Upper lobe of left lung (tissue), 6 donors: ENCODE measurements at regions not wholly inside any gene's neighbourhood (a gene's known extent, or its start where the extent isn't known, plus 50 kb on each side); places are given as distances from the start of the nearest gene placed in this dataset.

Source experiments
- ATAC-seq, 2 donors: fragments of 200-7000 bp; cut with Tn5 transposase; one replicate each; pipeline ENCODE4 v1.9.1; 2022; ENCODE audit warnings: mild to moderate bottlenecking in 2 of 2, moderate library complexity in 2 of 2; ENCODE audit not compliant: low FRiP score in 2 of 2
- DNase-seq, 2 donors: peaks; one replicate each; pipeline ENCODE4 v3.0.0-alpha.2; 2019 to 2020
- H3K27ac ChIP-seq, 4 donors: fragments of 200-600 bp; sonication (generic); one replicate each; pipeline ENCODE4 v1.5.1; 2016 to 2019
- H3K27me3 ChIP-seq, 4 donors: fragments of 200-600 bp; sonication (generic); one replicate each; pipeline ENCODE4 v1.5.1; 2017 to 2019
- H3K36me3 ChIP-seq, 4 donors: fragments of 200-600 bp; sonication (generic); one replicate each; pipeline ENCODE4 v1.5.1; 2016 to 2019
- H3K4me1 ChIP-seq, 4 donors: fragments of 200-600 bp; sonication (generic); one replicate each; pipeline ENCODE4 v1.5.1; 2018 to 2019
- H3K4me3 ChIP-seq, 4 donors: fragments of 200-600 bp; sonication (generic); one replicate each; pipeline ENCODE4 v1.5.1; 2017 to 2019; ENCODE audit warnings: mild to moderate bottlenecking in 2 of 4, moderate library complexity in 1 of 4
- H3K9me3 ChIP-seq, 4 donors: fragments of 200-600 bp; sonication (generic); one replicate each; pipeline ENCODE4 v1.5.1; 2018 to 2019
- CTCF ChIP-seq, 6 experiments: fragments of 450-650 bp in 4 of 6; fragments of 200-600 bp in 2 of 6; sonication (generic) in 2 of 6; IDR thresholded peaks; one replicate each; pipeline ENCODE4 v1.5.1; 2016 to 2019; ENCODE audit warnings: antibody characterized with exemption in 6 of 6
- EP300 ChIP-seq, 4 donors: sonication (generic); formaldehyde crosslinking; IDR thresholded peaks; one replicate each; pipeline ENCODE4 v1.5.1; 2017; ENCODE audit warnings: antibody characterized with exemption in 4 of 4, control low read depth in 2 of 4
- POLR2A ChIP-seq, 4 donors: fragments of 450-650 bp; IDR thresholded peaks; one replicate each; pipeline ENCODE4 v1.5.1; 2016 to 2017; ENCODE audit warnings: antibody characterized with exemption in 4 of 4, mild to moderate bottlenecking in 2 of 4
- POLR2AphosphoS5 ChIP-seq, 2 donors: sonication (generic); formaldehyde crosslinking; IDR thresholded peaks; one replicate each; pipeline ENCODE4 v1.5.1; 2017; ENCODE audit warnings: antibody characterized with exemption in 2 of 2
- WGBS, 2 donors: methylation state at CpG; one replicate each; pipeline ENCODE4 v1.1.5; 2017 to 2018; 5-methylcytosine and 5-hydroxymethylcytosine counted together
- donor health status: DM: no; HTN: no; CAD: no; lungs with moderate emphysema.
- donor health status: DM: no; HTN: yes; CAD: no; lungs with severe emphysema.

GRCh38 chr14:42424501-42424900 is 817.8 kb downstream of the LRFN5 start:
- no peak for TF ChIP-seq CTCF (IDR thresholded peaks at IDR 0.05)
- TF ChIP-seq POLR2AphosphoS5 (IDR thresholded peaks at IDR 0.05): no peak
- no peak for TF ChIP-seq EP300 (IDR thresholded peaks at IDR 0.05)
- TF ChIP-seq POLR2A (IDR thresholded peaks at IDR 0.05): no peak
- no peak for ATAC-seq
- no peak for DNase-seq

DNA sequence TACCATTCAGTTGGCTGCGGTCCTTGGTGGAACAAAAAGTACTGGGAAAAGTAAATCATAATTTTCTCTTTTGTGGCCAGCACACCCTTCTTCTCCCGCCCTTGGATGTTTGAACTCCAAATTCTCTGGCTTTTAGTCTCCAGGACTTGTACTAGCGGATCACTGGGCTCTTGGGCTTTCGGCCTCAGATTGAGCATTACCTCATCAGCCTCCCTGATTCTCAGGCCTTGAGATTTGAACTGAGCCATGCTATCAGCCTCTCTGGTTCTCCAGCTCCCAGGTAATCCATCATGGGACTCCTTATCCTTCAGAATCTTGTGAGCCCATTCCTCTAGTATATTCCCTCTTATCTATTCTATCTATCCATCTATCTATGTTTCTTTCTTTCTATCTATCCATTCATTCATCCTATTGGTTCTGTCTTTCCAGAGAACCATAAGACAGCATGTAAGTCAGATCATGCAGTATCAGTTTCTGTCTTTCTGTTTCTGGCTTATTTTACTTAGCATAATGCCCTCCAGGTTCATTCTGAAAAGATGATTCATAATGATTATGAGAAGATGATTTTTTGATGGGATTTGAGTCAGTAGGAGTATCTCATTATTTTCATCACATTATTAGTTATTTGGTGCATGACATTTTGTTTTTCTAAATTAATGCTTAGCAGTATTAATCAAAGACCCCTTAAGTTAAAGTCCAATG is 814.9 kb downstream of the LRFN5 start:
- ATAC-seq: no peak
- Histone ChIP-seq H3K4me3 (no peak overlapping the region), H3K4me1 (no peaks in the 10 kb centered on the region), H3K9me3 (no peaks in the 10 kb centered on the region), H3K27me3 (no peaks in the 10 kb centered on the region), H3K36me3 (no peaks in the 10 kb centered on the region), H3K27ac (no peak overlapping the region)
- no peak for TF ChIP-seq POLR2A (IDR thresholded peaks at IDR 0.05)
- TF ChIP-seq POLR2AphosphoS5 (IDR thresholded peaks at IDR 0.05): no peak
- no peak for TF ChIP-seq CTCF (IDR thresholded peaks at IDR 0.05)
- no peak for TF ChIP-seq EP300 (IDR thresholded peaks at IDR 0.05)
- DNase-seq: no peak
- 86 to 93% methylated on average over 4 of the region's 4 CpGs for WGBS, 2 donors

More at GRCh38 chr14:42424501-42424900, 817.8 kb downstream of the LRFN5 start:
- Histone ChIP-seq H3K27ac (no peak overlapping the region), H3K9me3 (no peaks in the 10 kb centered on the region), H3K27me3 (no peaks in the 10 kb centered on the region), H3K36me3 (no peaks in the 10 kb centered on the region), H3K4me3 (no peak overlapping the region), H3K4me1 (no peaks in the 10 kb centered on the region)

GRCh38 chr14:42420071-42420470 is 813.4 kb downstream of the LRFN5 start:
- no peak overlapping the region for H3K4me3 ChIP-seq
- DNase-seq: no peak
- H3K27me3 ChIP-seq: no peaks in the 10 kb centered on the region
- no peaks in the 10 kb centered on the region for H3K4me1 ChIP-seq
- ATAC-seq: no peak
- H3K36me3 ChIP-seq: no peaks in the 10 kb centered on the region
- WGBS, 2 donors: 88 to 92% methylated on average over 1 of the region's 1 CpG
- no peak overlapping the region for H3K27ac ChIP-seq
- TF ChIP-seq POLR2AphosphoS5 (IDR thresholded peaks at IDR 0.05) (no peak), EP300 (IDR thresholded peaks at IDR 0.05) (no peak), POLR2A (IDR thresholded peaks at IDR 0.05) (no peak), CTCF (IDR thresholded peaks at IDR 0.05) (no peak)
- H3K9me3 ChIP-seq: no peaks in the 10 kb centered on the region

DNA sequence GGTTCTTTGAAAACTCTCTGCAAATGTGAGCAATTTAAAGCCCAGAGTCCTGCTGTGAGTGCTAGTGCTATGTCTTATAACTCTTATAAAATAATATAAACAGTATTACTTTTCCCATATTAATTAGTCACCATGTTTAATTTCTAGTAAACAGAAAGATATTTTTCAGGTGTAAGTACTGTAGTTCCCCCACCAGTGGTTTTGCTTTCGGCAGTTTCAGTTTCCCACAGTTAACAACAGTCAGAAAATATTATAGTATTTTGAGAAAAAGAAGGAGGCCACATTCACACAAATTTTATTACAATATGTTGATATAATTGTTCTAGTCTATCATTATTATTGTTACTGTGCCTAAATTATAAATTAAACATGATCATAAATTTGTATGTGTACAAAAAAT is 800.5 kb downstream of the LRFN5 start:
- DNase-seq (no peak), ATAC-seq (no peak)
- Histone ChIP-seq H3K27me3 (no peaks in the 10 kb centered on the region), H3K27ac (no peak overlapping the region), H3K9me3 (no peaks in the 10 kb centered on the region), H3K4me1 (no peaks in the 10 kb centered on the region), H3K36me3 (no peaks in the 10 kb centered on the region), H3K4me3 (no peak overlapping the region)
- WGBS, 2 donors: 71 to 79% methylated on average over 1 of the region's 1 CpG
- no peak for TF ChIP-seq POLR2AphosphoS5 (IDR thresholded peaks at IDR 0.05)
- no peak for TF ChIP-seq POLR2A (IDR thresholded peaks at IDR 0.05)
- no peak for TF ChIP-seq CTCF (IDR thresholded peaks at IDR 0.05)
- TF ChIP-seq EP300 (IDR thresholded peaks at IDR 0.05): no peak
